KBM-7 (cell line): ENCODE measurements at regions not wholly inside any gene's neighbourhood (a gene's known extent, or its start where the extent isn't known, plus 50 kb on each side); places are given as distances from the start of the nearest gene placed in this dataset.
"Not testable (repeated sequence)": the region's sequence is repeated elsewhere in the genome, so short reads cannot be mapped to it uniquely, and the experiment has no call there.

Source experiments
- DNase-seq: peaks from one replicate; pipeline ENCODE4 v3.0.0-alpha.2; 2015
- in situ Hi-C: fragments of 300-500 bp; cut with MboI; formaldehyde crosslinking; loops from 2 replicates; pipeline ENCODE4 v1.14.3; 2020; ENCODE audit warnings: low sequenced_read_pairs, low pct_unique_long_range_greater_than_20kb, mixed read lengths

DNA sequence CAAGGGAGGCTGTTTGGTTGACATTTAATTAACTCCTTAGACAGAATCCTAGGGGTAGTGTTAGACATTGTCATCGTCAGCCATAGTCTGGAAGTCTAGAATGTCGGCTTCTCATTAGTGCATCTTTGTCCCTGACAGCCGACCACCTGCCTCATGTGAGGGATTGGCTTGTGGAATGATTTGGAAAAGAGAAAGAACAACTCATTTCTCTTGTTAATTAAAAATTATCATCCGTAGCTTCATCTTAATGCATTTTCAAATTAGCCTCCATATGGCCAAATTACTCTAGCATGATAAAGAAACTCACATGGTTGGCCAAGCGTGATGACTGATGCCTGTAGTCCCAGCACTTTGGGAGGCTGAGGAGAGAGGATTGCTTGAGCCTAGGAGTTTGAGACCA lies 97.7 kb upstream of the PARD3 start:
- DNase-seq: no peak
- in situ Hi-C loops: no loop called here

DNA sequence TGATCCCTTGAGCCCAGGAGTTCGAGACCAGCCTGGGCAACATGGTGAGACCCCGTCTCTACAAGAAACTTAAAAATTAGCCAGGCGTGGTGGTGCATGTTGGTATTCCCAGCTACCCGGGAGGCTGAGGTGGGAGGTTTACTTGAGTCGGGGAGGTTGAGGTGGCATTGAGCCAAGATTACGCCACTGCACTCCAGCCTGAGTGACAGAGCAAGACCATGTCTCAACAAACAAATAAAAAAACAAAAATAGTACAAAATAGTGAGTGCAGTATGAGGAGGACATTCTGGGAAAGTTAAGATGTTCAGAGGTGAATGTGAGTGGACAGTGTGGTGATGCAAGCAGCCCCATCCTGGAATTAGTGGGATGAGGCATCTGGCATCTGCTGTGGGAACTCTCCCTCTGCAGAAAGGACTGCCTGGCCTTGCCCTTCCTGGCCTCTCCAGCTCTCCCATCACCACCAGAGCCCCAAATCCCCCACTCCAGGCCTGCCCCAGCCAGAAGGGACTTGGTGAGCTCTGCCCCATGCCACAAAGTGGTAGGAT lies 96.6 kb upstream of the PARD3 start:
- in situ Hi-C loops: no loop called here
- DNase-seq: no peak

DNA sequence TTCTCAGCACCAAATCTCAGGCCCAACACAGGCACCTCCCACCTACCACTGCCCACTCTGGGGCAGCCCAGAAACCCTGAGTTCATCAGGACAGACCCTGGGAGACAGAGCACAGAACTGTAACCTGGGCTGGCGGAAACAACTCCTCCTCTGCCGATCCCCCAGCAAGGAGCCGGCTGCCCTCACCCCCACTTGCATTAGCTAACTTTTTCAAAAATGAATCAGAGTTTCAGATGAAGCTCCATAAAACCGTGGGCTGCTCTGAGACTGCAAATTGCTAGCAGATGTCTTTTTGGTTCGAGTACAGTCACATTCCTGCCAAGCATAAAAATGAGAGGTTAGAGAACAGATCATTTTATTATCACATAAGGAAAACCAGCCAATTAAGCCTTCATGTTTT lies 93.4 kb upstream of the PARD3 start:
- in situ Hi-C loops: no loop called here
- no peak for DNase-seq

DNA sequence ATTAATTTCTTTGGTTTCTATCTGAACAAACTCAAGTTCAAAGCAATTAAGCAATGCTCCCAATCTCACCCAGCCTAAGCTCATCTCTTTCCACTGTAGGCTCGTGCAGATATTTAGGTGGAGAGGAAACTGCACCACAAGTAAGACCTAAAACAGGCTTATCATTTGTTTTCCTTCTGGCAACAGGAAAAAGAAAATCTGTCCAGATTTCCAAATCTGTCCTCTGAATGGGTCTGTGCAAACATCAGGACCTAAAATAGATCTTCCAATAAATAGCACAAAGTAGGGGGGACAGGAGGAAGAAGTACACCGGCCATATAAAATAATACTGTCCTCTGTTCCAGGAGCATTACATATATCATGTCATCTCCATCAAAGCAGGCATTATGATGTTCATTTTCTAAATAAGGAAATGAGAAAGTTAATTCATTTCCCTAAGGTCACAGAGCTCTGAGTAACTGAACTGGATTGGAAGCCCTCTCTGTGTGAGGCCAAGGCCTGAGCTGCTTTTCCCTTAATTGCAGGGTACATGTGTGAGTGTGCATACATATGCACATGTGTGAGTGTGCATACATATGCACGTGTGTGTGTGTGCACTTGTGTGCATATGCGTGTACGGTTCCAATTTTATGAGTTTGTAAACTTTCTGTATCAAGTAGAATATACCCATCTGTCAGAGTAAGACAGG lies 92.8 kb upstream of the PARD3 start:
- in situ Hi-C loops: no loop called here
- DNase-seq: no peak

DNA sequence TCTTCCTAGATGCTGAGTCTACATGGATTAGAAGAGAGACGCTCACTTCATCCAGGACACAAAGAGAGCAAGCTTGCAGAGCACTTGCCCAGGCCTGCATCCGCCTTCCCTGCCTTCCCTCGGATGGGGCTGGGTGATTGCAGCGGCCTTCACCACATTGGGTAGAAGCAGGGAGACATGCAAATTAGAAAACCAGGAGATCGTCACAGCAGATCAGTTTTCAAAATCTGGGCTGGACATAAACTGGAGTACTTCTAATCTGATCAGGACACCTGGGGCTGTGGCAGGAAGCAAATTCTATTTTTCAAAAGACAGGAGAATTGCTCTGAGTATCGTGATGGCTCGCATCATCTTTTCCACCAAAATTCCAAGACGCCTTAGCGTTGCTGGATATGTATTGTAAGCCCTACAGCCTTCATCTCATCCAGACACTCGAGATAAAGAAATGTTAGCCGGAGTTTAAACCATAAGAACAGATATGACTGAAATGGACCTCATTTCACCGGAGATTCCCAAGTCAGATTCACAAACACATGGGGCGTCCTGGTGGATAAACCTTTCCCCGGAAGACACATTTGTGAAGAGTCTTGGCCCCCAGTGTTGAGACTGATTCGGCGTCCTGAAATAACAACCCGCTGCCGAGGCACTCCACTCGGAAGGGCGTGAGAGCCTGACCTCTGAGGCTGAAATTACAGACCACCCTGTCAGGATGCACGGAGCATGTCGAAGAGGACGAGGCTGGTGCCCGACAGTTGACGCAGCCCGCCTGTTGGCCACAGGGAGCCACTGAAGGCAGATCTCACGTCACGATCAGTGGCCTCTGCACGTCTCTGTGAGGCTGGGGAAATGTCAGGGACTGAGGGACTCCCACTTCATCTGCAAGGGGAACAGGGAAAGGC lies 91.2 kb upstream of the PARD3 start:
- in situ Hi-C loops: no loop called here
- peak; percentile 15 for DNase-seq

DNA sequence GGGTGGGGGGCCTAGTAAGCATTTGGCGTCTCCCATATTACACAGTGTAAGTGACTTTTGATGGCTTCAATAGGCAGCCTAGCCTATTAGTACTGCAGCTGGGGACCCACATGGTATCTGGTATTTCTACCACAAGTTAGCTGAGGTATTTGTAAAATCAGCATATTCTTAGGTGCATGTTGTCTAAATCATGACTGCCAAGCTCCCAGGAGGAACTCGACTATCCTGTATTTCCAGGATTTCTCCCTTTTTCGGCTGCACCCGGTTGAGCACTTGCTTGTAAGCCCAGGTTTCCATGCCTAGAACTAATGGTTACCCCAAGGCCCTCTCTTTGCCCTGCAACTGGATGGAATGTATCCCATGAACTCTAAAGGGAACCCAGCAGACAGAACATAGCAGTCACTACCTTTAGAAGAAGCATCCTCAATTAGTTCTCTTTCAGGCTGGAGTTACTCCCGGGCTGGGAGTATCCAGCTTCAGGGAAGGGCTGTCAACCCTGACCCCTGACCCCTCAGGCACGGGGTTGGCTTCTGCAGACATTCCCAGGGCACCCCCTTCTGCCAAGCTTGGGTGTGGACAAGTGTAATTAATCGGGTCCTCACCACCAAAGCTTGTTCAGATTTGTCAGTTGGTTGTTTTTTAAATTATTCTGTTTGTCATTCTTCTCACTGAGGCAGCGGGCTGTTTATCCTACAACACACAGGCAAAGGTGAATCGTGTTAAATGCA lies 90.3 kb upstream of the PARD3 start:
- in situ Hi-C loops: no loop called here
- DNase-seq: no peak

DNA sequence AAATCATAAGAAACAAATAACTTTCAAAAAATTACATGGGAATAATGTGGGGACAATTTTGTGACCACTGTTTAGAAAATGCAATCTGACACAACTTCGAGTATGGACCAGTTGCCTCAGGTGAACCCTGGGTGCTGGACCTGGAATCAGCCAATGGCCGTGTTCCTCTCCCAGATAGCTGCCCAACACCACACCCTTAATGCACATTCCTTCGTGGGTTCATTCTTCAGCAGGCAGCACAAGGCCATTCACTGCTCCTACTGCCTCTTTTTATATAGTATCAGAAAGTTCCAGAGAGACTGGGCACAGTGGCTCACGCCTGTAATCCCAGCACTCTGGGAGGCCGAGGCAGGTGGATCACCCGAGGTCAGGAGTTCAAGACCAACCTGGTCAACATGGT lies 89.1 kb upstream of the PARD3 start:
- in situ Hi-C loops: no loop called here
- no peak for DNase-seq

DNA sequence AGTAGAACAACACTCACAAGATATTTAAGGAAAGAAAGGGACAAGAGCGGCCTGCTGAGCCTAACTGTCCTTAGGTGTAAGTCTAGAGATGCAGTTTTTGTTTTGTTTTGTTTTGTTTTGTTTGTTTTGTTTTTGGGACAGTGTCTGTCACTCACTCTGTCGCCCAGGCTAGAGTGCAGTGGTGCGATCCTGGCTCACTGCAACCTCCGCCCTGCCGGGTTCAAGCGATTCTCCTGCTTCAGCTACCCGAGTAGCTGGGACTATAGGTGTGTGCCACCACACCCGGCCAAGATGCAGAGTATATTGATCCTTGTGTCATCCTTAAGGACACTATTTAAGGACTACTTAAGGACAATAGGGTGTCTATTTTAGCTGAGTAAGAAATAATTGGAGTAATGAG lies 84.1 kb upstream of the PARD3 start:
- DNase-seq: no peak
- in situ Hi-C loops: no loop called here

DNA sequence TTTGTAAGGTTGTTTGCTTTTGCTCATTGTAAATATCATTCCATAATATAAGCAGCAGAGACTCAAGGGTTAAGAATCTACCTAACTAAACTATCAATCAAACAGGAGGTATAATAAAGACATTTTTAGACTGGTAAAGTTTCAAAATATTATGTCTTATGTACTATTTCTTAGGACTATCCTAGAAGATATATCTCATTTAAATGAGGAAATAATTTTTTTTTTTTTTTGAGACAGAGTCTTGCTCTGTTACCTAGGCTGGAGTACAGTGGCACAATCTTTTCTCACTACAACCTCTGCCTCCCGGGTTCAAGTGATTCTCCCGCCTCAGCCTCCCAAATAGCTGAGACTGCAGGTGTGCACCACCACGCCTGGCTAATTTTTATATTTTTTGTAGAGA lies 80.9 kb upstream of the PARD3 start:
- no peak for DNase-seq
- in situ Hi-C loops: no loop called here

DNA sequence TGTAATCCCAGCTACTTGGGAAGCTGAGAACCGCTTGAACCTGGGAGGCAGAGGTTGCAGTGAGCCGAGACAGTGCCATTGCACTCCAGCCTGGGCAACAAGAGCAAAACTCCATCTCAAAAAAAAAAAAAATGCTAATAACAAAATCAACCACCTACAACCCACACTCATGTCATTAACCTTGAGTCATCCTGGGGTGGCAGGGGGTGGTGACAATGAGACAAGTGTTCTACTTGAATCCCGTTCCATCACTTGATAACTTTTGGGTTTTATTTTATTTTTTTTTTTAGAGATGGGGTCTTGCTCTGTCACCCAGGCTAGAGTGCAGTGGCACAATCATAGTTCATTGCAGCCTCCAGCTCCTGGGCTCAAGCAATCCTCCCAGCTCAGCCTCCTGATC lies 80.0 kb upstream of the PARD3 start:
- in situ Hi-C loops, DNase-seq: not testable (repeated sequence)

DNA sequence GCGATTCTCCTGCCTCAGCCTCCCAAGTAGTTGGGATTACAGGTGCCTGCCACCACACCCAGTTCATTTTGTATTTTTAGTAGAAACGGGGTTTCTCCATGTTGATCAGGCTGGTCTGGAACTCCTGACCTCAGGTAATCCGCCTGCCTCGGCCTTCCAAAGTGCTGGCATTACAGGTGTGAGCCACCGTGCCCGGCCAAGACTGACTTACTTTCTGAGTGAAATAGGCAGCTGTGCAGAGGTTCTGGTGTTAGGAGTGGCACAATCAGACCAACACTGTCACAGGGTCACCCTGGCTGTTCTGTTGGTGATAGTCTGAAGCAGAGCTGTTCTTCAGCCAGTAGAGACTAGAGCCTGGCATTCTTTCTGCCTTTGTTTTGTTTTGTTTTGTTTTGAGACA lies 77.4 kb upstream of the PARD3 start:
- in situ Hi-C loops, DNase-seq: not testable (repeated sequence)

DNA sequence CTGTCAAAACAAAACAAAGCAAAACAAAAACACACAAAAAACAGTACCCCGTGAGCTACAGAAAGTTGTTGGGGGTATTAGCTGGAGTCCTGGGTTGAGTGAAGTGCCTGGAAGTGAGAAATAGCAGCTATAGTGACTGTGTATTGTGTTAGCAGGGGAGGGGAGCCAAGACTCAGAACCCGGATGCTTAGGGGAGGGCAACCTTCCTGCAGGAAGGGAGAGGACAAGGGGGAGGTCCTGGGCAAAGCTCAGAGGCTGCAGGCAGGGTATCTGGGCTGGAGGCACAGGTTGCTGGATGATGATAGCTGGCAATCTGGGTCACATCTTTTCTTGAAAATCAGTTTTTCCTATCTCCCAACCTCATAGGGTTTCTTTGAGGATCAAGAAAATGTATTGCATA lies 75.8 kb upstream of the PARD3 start:
- DNase-seq: no peak
- in situ Hi-C loops: no loop called here

DNA sequence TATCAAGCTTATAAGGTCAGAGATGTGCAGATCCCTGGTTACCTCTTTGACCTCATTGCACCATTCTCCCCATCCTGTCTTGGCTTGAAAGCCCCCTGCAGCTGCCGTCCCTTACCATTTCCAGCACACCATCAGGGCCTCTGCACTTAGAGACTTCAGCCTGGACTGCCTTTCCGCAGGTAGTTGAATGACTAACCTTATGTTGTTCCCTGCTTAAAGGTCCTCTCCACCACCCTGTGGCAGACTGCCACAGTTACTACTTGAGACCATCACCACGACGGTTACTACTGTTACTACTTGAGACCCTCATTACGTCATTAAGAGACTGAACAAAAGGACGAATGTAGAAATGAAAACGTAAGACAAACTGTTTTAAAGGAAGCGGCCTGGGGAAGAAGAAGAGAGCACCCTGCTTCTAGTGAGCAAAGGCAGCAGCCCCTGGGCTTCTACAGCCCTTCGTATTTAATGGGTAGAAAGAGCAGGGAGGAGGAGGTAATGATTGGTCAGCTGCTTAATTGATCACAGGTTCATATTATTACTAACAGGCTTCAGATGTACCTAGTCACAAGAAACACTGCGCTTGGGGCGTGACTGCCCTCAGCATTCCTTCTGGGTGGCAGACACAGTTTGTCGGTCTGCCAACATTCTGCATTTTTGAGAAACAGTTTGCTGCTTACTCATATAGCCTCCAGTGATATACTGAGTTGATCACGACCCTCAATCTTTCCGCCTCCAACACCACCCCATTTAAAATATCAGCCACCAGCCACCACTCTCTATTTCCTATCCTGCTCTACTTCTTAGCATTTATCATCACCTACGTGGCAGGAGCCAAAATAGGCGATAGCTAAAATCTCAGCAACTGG lies 74.1 kb upstream of the PARD3 start:
- no peak for DNase-seq
- in situ Hi-C loops: no loop called here

DNA sequence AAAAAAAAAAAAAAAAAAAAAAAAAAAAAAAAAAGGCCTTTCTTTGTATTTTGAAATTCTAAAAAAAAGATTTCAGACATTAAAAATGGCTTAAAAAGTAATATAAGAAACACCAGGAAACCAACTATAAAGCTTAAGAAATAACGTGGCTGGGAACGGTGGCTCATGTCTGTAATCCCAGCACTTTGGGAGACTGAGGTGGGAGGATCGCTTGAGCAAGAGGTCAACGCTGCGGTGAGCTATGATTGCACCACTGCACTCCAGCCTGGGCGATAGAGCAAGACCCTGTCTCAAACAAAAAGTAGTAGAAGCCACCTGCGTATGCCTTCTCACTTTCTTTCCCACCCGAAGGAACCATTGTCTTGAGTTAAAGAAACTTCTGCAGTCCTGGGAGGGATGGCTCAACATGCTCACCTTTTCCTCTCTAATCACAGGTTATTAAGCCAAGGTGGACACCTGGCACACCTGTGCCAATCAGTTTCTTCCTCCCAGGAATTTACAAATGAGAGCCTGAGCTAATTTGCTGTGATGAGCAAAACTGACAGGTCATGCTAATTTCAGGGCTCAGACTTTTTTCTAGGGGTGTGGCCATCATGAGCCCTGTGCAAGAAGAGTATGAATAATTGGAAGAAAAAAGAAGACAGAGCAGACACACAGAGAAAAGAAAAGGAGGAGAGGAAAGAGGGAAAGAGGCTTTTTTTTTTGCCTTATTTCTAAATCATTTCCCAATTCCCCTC lies 72.0 kb upstream of the PARD3 start:
- in situ Hi-C loops: no loop called here
- DNase-seq: no peak

DNA sequence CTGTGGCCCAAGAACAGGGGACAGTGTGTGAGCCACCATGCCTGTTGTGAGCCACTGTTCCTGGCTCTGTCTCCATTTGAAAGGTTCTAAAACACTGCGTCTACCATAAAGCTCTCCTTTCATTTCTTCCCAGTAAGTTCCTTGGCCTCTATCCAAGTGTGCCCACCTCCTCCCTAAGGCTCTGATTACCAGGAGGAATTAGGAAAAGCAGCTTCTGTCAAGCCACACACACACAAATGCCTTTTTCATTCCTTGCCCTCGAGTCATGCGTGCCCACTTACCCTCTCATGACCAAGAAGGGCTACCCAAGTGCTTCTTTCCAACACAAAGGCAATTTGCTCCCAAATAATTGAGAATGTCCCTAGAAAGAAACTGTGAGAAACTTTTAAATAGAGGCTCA lies 70.8 kb upstream of the PARD3 start:
- in situ Hi-C loops: no loop called here
- DNase-seq: no peak

DNA sequence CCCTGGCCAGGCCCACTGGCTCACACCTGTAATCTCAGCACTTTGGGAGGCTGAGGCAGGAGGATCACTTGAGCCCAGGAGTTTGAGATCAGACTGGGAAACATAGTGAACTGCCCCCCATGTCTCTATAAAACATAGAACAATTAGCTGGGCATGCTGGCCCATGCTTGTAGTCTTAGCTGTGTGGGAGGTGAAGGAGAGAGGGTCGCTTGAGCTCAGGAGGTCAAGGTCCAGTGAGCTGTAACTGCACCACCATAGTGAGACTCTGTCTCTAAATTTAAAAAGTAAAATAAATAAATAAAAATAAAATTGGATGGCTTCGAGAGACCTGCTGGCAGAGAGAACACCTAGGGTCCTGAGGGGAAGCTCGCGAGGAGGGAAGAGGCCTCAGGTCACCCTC lies 69.9 kb upstream of the PARD3 start:
- no peak for DNase-seq
- in situ Hi-C loops: no loop called here

DNA sequence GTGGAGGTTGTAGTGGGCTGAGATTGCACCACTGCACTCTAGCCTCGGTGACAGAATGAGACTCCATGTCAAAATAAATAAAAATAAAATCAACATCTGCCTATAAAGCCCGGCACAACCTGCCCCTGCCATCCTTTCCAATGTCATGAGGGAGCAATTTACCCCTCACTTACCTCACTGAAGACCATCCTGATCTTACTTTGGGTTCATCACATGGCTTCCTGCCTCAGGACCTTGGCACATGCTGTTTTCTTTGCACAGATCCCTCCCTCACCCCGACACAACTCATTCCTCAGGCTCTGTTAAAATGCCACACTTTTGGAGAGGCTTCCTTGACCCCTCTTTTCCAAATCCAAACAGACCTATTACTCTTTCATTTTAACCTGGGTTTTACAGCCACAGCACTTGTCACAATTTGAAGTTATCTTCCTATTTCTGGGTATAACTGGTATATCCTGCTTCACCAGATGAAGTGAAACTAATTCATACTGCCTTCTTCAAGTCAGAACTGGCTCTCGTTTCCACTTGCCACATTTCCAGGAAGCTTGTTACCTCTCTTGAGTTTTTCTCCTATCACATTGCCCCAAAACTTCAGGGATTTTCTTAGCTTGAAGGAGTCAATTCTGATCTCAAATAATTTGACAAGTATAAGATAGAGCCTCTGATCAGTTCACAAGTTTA lies 69.3 kb upstream of the PARD3 start:
- in situ Hi-C loops: no loop called here
- no peak for DNase-seq

DNA sequence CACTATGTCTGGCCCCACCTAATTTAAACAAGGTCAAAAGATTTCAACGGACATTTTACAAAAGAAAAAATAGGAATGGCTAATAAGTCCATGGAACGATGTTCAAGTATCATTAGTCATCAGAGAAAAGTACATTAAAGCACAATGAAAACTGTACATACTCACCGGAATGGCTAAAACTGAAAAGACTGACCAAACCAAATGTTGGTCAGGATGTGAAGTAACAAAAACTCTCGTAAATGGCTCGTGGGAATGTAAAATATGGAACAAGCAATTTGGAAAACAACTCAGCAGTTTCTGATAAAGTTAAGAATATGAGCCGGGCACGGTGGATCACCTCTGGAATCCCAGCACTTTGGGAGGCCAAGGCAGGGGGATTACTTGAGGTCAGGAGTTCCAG lies 65.7 kb upstream of the PARD3 start:
- in situ Hi-C loops: no loop called here
- DNase-seq: no peak
